Neural progenitor cell (in vitro differentiated cells): ENCODE measurements at regions not wholly inside any gene's neighbourhood (a gene's known extent, or its start where the extent isn't known, plus 50 kb on each side); places are given as distances from the start of the nearest gene placed in this dataset.

ENCODE experiments used
- CTCF ChIP-seq: fragments of 200-600 bp; sonication (generic); IDR thresholded peaks from 2 replicates; pipeline ENCODE4 v1.5.1; 2017; ENCODE audit warnings: antibody characterized with exemption, mild to moderate bottlenecking
- EZH2 ChIP-seq: fragments of 200-600 bp; sonication (generic); IDR thresholded peaks from 2 replicates; pipeline ENCODE4 v1.6.1; 2017; ENCODE audit warnings: antibody characterized with exemption, mild to moderate bottlenecking, moderate library complexity
- EZH2phosphoT487 ChIP-seq: fragments of 200-600 bp; sonication (generic); IDR thresholded peaks from 2 replicates; pipeline ENCODE4 v1.6.1; 2017; ENCODE audit warnings: antibody characterized with exemption

- TF ChIP-seq CTCF = no peak
- no peak for TF ChIP-seq EZH2
- no peak for TF ChIP-seq EZH2phosphoT487
Observed at GRCh38 chr11:112797092-112797491, 164.1 kb upstream of the NCAM1 start.
